HCT116 (cell line): ENCODE measurements at regions not wholly inside any gene's neighbourhood (a gene's known extent, or its start where the extent isn't known, plus 50 kb on each side); places are given as distances from the start of the nearest gene placed in this dataset.

Source experiments
- ATAC-seq: fragments of 200-7000 bp; cut with Tn5 transposase; 2 replicates; pipeline ENCODE4 v1.9.1; 2020; ENCODE audit warnings: mild to moderate bottlenecking, moderate library complexity
- BruUV-seq: library from RNA; stranded (reverse); fragments of 400-500 nt; replicated peaks from 2 replicates; lab custom pipeline; 2021; lab: Mats Ljungman, UMichigan
- CTCF ChIA-PET: fragments of 300-600 bp; sonication (Branson Sonifier 250); formaldehyde crosslinking; loops from one replicate; lab custom pipeline; 2021; ENCODE audit warnings: antibody characterized with exemption; lab: Charles Lee
- POLR2A ChIA-PET: fragments of 300-600, 350-600 bp; sonication (Branson Sonifier 250); formaldehyde crosslinking; loops from one replicate; lab custom pipeline; 2021; ENCODE audit warnings: antibody characterized with exemption; lab: Charles Lee
- RAD21 ChIA-PET, 2 experiments: fragments of 300-600 bp; sonication (Branson Sonifier 250); formaldehyde crosslinking; loops; one replicate each; lab custom pipeline; 2023; ENCODE audit warnings: low total read pairs in 2 of 2; ENCODE audit not compliant: uncharacterized antibody in 2 of 2, unreplicated experiment in 2 of 2, low non-redundant PET in 1 of 2; lab: Charles Lee
- DNase-seq: peaks from one replicate; pipeline ENCODE4 v3.0.0-alpha.2; 2010; ENCODE audit warnings: low read depth, low spot score
- H2AFZ ChIP-seq: fragments of 200-600 bp; shearing (Covaris generic), sonication (generic); 2 replicates; pipeline ENCODE4 v1.6.1; 2017; ENCODE audit warnings: low read depth, mixed run types, mixed read lengths, antibody characterized with exemption, low read length; ENCODE audit not compliant: poor library complexity, severe bottlenecking
- H3K27ac ChIP-seq: 2 replicates; pipeline ENCODE4 v1.5.1; 2012; ENCODE audit warnings: low read depth, low read length
- H3K27me3 ChIP-seq: fragments of 200-600 bp; sonication (generic); 2 replicates; pipeline ENCODE4 v1.6.1; 2016; ENCODE audit warnings: mixed run types, low read length, mixed read lengths; ENCODE audit not compliant: insufficient read depth
- H3K36me3 ChIP-seq, 2 experiments: fragments of 200-500 bp in 1 of 2; fragments of 200-600 bp in 1 of 2; sonication (Bioruptor generic) in 1 of 2; sonication (generic) in 1 of 2; 2 replicates each; pipeline versions ENCODE4 v1.5.1 to v1.6.1; 2014 to 2016; ENCODE audit warnings: low read length in 2 of 2, inconsistent platforms in 1 of 2, mixed read lengths in 1 of 2, mixed run types in 1 of 2; ENCODE audit not compliant: insufficient read depth in 2 of 2, control insufficient read depth in 1 of 2
- H3K4me1 ChIP-seq, 2 experiments: fragments of 200-600 bp in 1 of 2; sonication (generic) in 1 of 2; 2 replicates each; pipeline versions ENCODE4 v1.5.1 to v1.6.1; 2012 to 2017; ENCODE audit warnings: low read length in 2 of 2, inconsistent platforms in 1 of 2, mild to moderate bottlenecking in 1 of 2, mixed read lengths in 1 of 2, mixed run types in 1 of 2, moderate library complexity in 1 of 2; ENCODE audit not compliant: insufficient read depth in 2 of 2, control insufficient read depth in 1 of 2
- H3K4me2 ChIP-seq: fragments of 200-600 bp; sonication (generic); 2 replicates; pipeline ENCODE4 v1.6.1; 2017; ENCODE audit warnings: mixed run types, low read length, mixed read lengths
- H3K4me3 ChIP-seq, 2 experiments: fragments of 200-600 bp in 1 of 2; sonication (generic) in 1 of 2; replicated peaks in 1 of 2; 2 replicates each; pipeline ENCODE4 v1.5.1; 2011 to 2016; ENCODE audit warnings: low read length in 2 of 2, control low read depth in 1 of 2, low read depth in 1 of 2, mild to moderate bottlenecking in 1 of 2, mixed read lengths in 1 of 2, mixed run types in 1 of 2
- H3K79me2 ChIP-seq: fragments of 200-600 bp; sonication (generic); 2 replicates; pipeline ENCODE4 v1.6.1; 2017; ENCODE audit warnings: mild to moderate bottlenecking, mixed run types, low read length, moderate library complexity, mixed read lengths; ENCODE audit not compliant: insufficient read depth
- H3K9ac ChIP-seq: fragments of 200-600 bp; sonication (generic); 2 replicates; pipeline ENCODE4 v1.6.1; 2016; ENCODE audit warnings: low read length, mixed read lengths
- H3K9me2 ChIP-seq: fragments of 200-600 bp; sonication (generic), shearing (Covaris generic); 2 replicates; pipeline ENCODE4 v1.6.1; 2017; ENCODE audit warnings: mixed run types, mild to moderate bottlenecking, moderate library complexity; ENCODE audit not compliant: insufficient read depth
- H3K9me3 ChIP-seq, 2 experiments: fragments of 200-500 bp in 1 of 2; fragments of 200-600 bp in 1 of 2; sonication (Bioruptor generic) in 1 of 2; sonication (generic) in 1 of 2; 2 replicates each; pipeline ENCODE4 v1.6.1; 2014 to 2017; ENCODE audit warnings: low read length in 2 of 2, mixed read lengths in 2 of 2, inconsistent platforms in 1 of 2, low read depth in 1 of 2, mild to moderate bottlenecking in 1 of 2, mixed run types in 1 of 2, moderate library complexity in 1 of 2; ENCODE audit not compliant: control insufficient read depth in 1 of 2, insufficient read depth in 1 of 2
- H4K20me1 ChIP-seq: fragments of 200-600 bp; sonication (generic), shearing (Covaris generic); 2 replicates; pipeline ENCODE4 v1.6.1; 2017; ENCODE audit warnings: mixed run types, mild to moderate bottlenecking, moderate library complexity; ENCODE audit not compliant: insufficient read depth
- ATF3 ChIP-seq: IDR thresholded peaks from 2 replicates; pipeline ENCODE4 v1.6.1; 2012
- CEBPB ChIP-seq: IDR thresholded peaks from 2 replicates; pipeline ENCODE4 v1.6.1; 2012; ENCODE audit warnings: low read depth
- TCF7L2 ChIP-seq: IDR thresholded peaks from 2 replicates; pipeline ENCODE4 v1.7.0; 2011; ENCODE audit warnings: borderline replicate concordance, inconsistent platforms; ENCODE audit not compliant: insufficient read depth, insufficient read length; ENCODE audit errors: extremely low read depth
- YY1 ChIP-seq: IDR thresholded peaks from 2 replicates; pipeline ENCODE4 v1.6.1; 2011; ENCODE audit warnings: low read length, low read depth, moderate library complexity, mild to moderate bottlenecking; ENCODE audit not compliant: insufficient replicate concordance; ENCODE audit errors: extremely low read depth
- ZNF274 ChIP-seq: fragments of 200-500 bp; sonication (Bioruptor generic); IDR thresholded peaks from 2 replicates; pipeline ENCODE4 v1.6.1; 2014; ENCODE audit warnings: mild to moderate bottlenecking, low read depth, low read length, inconsistent platforms
- intact Hi-C: fragments of 100-400 bp; cut with micrococcal nuclease; formaldehyde crosslinking; loops from 2 replicates; pipeline ENCODE4 v1.10.0; 2022

GRCh38 chr14:71602524-71602923 lies 329.7 kb upstream of the RGS6 start:
- RAD21 ChIA-PET = no interaction called here
- Histone ChIP-seq H3K9me2 (no peaks in the 10 kb centered on the region), H3K27ac (no peak overlapping the region), H2AFZ (no peak overlapping the region), H4K20me1 (no peaks in the 10 kb centered on the region), H3K4me1 (no peaks in the 10 kb centered on the region), H3K9me3 (peaks cover 0 to 6% of the 10 kb centered on the region in 2 experiments; a peak in 1 of 4 replicates), H3K36me3 (no peaks in the 10 kb centered on the region), H3K9ac (no peak overlapping the region), H3K79me2 (peaks cover 14% of the 10 kb centered on the region), H3K27me3 (no peaks in the 10 kb centered on the region), H3K4me2 (no peak overlapping the region), H3K4me3 (no peak overlapping the region)
- no peak for TF ChIP-seq CEBPB
- ATAC-seq = no peak
- POLR2A ChIA-PET = no interaction called here
- BruUV-seq = no TSS peak
- intact Hi-C loops = no loop called here
- DNase-seq = no peak
- CTCF ChIA-PET = no interaction called here

- Histone ChIP-seq H3K27me3 (no peaks in the 10 kb centered on the region), H2AFZ (no peak overlapping the region), H3K4me1 (no peaks in the 10 kb centered on the region), H4K20me1 (no peaks in the 10 kb centered on the region), H3K36me3 (no peaks in the 10 kb centered on the region), H3K4me3 (no peak overlapping the region), H3K4me2 (no peak overlapping the region), H3K9me3 (peaks cover 0 to 6% of the 10 kb centered on the region in 2 experiments; a peak in 1 of 4 replicates), H3K27ac (no peak overlapping the region), H3K9ac (no peak overlapping the region), H3K9me2 (no peaks in the 10 kb centered on the region), H3K79me2 (peaks cover 14% of the 10 kb centered on the region)
- intact Hi-C loops = no loop called here
- CTCF ChIA-PET = no interaction called here
- no TSS peak for BruUV-seq
- POLR2A ChIA-PET = no interaction called here
- DNase-seq (no peak), ATAC-seq (no peak)
- no peak for TF ChIP-seq ATF3
- TF ChIP-seq ZNF274 = no peak
- RAD21 ChIA-PET = no interaction called here
These were observed 328.0 kb upstream of the RGS6 start for GRCh38 chr14:71604231-71604630.

- no TSS peak for BruUV-seq
- Histone ChIP-seq H3K27ac (no peak overlapping the region), H3K4me2 (no peak overlapping the region), H3K79me2 (peaks cover 14% of the 10 kb centered on the region), H3K9me3 (no peaks in the 10 kb centered on the region), H3K4me1 (no peaks in the 10 kb centered on the region), H3K27me3 (no peaks in the 10 kb centered on the region), H4K20me1 (no peaks in the 10 kb centered on the region), H2AFZ (no peak overlapping the region), H3K4me3 (no peak overlapping the region), H3K9ac (no peak overlapping the region), H3K9me2 (no peaks in the 10 kb centered on the region), H3K36me3 (no peaks in the 10 kb centered on the region)
- ATAC-seq (no peak), DNase-seq (no peak)
- ChIA-PET RAD21 (no interaction called here), CTCF (no interaction called here), POLR2A (no interaction called here)
- TF ChIP-seq CEBPB (no peak), YY1 (no peak), TCF7L2 (no peak)
- intact Hi-C loops = no loop called here
These were observed 326.2 kb upstream of the RGS6 start for GRCh38 chr14:71606064-71606463.
